GM19351 (cell line): ENCODE measurements at regions not wholly inside any gene's neighbourhood (a gene's known extent, or its start where the extent isn't known, plus 50 kb on each side); places are given as distances from the start of the nearest gene placed in this dataset.
A peak's percentile ranks its signal among the peaks of the same experiment; 100 is the strongest.

Experiments used
- ATAC-seq: cut with Tn5 transposase; IDR thresholded peaks from one replicate; pipeline ENCODE4 v1.9.1; 2021; ENCODE audit warnings: mild to moderate bottlenecking, moderate library complexity; ENCODE audit not compliant: unreplicated experiment

- no peak for ATAC-seq
These were observed 370.4 kb downstream of the MTX2 start for GRCh38 chr2:176639671-176640070.

DNA sequence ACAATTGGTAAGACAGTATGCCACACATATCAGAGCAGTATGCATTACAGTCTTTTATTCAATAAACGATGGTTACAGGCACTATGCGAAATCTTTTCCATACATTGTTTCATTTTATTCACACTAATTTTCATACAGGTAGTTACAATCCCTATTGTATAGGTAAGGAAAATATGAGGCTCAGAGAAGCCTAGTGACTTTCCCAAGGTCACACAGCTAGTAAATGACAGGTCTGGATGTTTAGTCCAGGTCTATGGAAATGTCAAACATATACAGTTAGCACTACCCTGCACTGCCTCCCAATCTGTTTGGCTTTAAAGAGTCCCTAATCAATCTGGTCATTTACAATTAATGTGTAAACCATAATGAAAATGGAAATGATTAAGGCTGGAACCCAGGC, 372.2 kb downstream of the MTX2 start:
- no peak for ATAC-seq

GRCh38 chr2:176642074-176642473, 372.8 kb downstream of the MTX2 start:
- peak; percentile 78 for ATAC-seq

DNA sequence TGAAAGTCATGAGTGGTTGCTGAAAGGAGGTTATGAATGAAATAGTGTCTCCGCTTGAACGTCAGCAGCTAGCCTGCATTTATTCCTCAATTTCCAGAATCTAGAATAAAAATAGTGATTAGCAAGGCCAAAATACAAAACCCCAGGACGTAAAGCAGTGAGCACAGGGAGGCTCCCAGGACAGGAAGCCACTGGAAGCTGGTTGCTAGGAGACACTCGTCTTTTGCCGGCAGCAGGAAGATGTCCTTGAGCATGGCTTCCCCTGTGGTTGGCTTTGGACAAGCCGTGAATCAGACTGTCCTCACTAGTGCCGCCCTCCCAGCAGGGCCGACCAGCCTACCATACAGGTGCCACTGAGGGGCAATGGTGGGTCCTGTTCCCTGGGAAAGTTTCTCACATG, 374.4 kb downstream of the MTX2 start:
- no peak for ATAC-seq

DNA sequence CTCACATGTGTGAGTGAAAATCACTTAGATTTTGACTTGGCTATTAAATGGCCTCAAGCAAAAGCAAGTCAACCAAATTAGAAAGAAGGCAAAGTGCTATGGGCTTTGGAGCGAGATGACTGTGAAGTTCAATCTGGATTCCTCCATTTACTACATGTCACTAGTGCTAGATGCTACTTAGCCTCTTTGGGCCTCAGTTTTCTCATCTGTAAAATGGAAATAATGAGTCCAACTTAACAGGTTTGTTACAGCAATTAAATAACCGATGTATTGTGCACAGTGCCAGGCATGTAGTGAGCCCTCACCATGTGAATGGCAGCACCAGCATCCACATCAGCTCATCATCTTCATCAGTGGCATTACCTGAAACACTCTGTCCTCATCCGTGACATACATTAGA, 376.3 kb downstream of the MTX2 start:
- no peak for ATAC-seq

- no peak for ATAC-seq
These were observed 376.9 kb downstream of the MTX2 start for GRCh38 chr2:176646033-176646615.

DNA sequence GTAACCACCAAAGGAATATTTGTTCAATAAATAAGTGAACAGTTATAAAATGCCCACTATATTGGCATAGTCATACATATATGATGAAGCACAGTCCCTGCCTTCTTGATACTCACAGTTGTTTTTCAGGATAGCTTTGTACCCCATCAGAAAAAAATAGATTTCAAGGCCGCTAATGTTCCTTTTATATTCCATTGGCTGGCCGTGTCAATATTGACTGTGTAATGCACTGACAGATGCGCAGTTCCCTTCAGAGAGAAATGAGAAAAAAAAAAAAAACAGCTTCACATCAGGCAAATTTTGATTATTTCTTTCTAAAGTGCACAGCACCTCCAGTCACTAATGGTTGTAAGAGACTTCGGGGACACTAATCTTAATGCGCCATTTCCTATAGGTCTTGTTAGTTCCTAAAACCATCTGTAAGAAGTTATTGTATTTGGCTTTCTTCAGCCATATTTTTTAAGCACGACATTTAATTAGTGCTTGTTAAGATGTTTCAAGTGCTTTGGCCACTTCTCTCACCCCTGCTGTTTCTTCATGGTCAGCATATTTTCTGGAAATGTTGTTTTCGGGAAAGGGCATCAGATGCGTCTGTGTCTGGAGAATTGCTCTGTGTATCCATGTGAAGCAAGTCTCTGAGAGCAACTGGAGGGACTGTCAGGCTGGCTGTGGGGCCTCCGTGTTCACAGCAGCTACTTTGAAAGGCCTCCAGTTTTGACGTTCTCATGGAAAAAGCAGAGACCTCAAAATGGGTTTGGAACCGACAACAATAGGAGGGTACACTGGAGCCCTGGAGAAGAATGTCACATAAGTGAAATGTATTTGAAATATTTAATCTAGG, 378.3 kb downstream of the MTX2 start:
- ATAC-seq = no peak

DNA sequence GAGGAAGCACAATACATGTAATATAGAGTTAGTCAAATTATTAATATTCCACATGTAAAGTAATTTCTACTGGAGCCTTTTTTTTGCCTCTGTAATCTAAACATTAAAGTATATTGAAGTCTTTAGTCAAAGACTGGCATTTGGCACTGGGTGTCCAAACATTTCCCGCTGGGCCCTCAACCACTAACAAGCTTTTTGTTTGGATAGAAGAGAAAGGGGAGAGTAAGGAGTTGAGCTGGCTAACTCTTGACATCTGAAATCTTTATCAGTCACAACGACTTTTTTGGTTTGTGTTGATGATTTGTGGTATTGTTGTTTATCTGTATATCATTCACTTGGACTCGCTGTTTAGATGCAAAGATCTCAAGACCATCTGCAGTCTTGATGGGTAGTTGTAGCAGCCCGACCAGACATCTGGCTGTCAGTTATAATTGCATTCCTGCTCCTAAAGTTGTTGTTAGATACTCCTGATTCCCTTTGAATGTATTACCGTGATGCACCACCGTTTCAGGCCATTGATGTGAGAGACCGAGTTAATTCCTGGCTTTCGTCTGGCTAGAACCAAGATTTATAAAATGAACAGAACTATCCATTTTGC, 379.6 kb downstream of the MTX2 start:
- no peak for ATAC-seq

- no peak for ATAC-seq
These were observed 381.0 kb downstream of the MTX2 start for GRCh38 chr2:176650104-176650837.

DNA sequence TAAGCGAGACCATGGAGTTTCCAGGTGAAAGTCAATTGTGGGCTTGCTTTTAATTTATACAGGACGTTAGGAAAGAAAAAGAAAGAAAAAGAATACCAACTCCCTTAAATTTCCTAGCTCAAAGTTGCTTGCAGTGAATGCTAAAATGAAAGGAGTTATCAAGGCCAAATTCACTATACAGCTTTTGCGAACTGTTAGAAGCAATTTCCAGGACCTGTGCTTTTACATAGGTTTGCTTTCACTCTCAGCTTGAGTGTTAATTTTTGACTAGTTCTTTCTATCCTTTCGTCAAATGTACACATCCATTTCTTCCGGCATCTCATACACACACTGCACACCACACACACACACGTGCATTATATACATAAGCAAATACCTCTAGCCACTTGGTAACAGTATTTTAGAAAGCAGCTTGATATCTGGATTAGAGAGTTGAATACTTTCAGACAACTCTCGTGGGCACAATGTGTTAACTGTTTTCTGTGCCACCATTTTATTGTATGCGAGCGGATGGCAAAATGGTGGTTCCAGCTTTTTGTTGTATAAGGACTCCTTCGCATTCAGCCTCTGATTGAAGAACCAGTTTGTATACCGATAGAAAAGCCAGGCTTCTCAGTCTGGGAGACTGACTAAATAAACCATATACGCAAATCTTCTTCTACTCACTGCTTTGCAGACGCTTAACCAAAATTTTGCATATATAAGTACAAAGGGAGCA, 381.8 kb downstream of the MTX2 start:
- ATAC-seq = no peak

DNA sequence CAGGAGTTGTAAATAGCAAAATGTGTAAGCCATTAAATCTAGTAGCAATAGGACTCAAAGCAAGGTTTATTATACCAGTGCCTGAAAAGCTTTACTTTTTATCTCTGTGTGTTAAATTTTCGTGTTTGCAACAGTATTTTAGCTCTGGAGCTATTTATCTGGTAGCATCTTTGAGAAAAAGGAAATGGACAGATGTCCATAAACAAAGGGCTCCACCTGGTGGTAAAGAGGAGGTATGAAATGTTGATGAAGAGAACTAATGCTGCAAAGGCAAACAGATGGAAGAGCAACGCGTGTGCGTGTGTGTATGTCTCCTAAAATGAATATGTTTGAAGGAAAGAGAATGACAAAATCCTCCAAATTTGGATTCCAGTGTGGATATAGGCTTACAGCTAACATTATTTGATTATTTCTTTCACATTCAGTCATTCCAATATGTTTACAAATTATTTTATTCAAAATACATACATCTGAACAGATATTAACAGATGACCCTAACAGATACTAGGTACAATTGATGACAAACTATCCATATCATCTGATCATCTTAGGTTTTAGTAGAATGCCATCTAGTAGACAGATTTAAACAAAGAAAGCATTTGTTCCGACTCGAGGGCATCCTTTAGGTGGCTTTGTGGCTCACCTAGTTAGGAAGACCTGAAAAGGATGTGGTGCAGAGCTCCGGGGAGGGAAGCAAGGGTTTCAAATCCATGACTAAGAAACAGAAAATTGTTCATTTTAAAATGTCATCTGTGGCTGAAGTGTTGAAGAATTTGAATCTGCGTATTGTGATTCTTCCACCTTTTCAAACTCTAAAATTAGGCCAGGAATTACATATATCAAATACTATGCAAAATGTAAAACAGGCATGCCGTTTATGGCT, 383.3 kb downstream of the MTX2 start:
- peak; percentile 64 for ATAC-seq

DNA sequence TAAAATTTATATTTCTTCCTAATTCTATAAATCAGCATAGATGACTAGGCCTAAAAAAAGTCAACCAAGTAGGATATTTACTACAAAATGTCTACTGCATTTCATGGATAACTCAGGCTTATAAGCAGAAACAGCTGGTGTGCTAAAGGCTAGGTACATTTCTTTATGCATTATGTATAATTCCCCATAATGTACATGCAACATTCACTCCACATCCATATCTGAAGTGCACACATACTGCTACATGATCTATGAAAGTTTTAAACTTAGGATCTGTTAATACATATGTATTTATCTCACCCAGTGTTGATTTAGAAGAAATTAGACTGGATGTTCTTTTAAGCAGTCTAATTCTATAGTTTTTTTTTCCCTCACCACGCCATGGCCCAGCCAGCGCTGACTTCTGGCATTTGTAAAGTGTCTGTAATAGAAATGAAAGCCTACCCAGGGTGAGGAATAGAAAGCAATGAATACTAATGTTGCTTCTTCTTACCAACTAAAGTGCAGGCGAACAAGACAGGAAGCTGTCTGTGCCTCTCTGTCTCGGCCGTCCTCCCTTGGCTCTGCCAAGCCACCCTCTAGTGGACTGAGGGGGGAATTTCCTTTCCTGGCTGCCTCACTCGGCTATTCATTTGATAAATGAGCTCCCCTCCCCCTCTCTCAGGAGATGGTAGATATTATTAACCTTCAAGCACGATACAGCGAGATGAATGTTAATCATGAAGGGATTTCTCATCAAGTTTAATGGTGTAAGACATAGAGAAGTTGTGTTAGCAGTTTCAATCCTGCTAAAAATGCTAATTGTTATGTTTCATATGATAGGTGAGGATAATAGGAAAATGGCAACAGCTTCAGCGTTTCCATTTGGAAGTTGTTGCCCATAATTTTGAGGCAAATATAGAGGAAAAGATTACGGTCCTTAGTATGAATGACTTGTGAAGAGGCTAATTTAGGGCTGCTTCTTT, 384.5 kb downstream of the MTX2 start:
- ATAC-seq = peak; percentile 86

GRCh38 chr2:176656038-176656775, 387.0 kb downstream of the MTX2 start:
- no peak for ATAC-seq

DNA sequence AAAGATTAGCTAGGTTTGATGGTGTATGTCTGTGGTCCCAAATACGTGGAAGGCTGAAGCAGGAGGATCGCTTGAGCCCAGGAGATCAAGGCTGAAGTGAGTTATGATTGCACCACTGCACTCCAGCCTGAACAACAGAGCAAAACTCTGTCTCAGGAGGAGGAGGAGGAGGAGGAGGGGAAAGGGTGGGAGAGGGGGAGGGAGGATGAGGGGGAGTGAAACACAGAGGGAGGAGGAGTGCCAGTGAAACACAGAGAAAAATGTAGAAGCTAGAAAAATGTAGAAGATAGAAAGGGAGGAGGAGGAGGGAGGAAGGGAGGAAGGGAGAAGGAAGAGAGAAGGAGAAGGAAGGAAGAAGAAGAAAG, 387.5 kb downstream of the MTX2 start:
- ATAC-seq = no peak

DNA sequence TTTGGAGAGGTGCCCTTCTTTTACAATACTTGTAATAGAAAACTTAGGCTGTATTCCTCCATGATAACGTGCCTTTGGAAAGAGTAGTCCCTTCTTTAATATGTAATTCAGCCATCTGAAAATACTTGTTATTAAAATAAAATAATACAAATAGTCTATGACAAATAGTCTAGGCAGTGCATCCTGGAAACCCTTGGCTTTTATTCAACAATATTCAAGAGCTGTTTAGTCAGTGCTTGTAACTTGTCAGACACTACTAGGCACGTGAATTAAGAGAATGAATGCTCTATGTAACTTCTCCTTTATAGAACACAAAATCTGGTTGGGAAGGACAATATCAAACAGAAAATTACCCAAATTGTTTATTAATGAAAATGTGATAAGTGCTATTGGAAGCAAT, 388.2 kb downstream of the MTX2 start:
- ATAC-seq = no peak

- no peak for ATAC-seq
These were observed 389.5 kb downstream of the MTX2 start for GRCh38 chr2:176658708-176659107.

DNA sequence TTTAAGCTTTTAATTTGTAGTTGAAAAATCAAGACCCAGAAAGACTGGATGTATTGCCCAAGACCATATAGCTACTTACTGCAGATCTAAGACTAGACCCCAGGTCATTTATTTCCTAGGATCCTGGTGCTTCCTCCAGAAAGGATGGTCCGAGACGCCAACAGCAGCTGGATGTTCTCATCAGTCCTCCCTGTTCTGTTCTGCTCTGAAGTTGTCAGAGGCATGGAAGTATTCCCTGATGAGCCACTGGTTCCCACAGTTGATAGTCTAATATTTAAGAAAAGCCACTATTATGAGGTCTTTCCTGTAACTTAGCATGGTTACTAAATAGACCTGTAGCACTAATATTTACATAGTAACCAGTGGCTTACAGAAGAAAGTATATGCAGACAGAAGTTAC, 393.5 kb downstream of the MTX2 start:
- no peak for ATAC-seq

DNA sequence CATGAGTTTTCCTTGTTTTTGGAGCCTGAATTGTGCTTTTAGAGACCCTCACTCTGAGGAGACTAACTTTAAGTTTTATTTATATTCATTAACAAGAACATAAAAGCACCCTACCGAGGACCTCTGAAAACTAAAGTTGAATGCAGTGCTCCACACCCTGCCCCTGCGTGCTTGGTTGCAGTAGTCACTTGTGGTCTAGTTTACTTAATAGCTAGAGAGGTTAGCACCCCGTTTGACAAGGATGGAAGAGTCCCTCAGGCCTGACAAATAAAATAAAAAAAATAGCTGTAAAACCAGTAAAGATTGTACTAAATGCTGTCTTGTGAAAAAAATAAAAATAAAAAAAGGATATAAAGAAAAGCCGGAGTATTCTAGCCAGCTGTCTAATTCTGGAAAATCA, 395.2 kb downstream of the MTX2 start:
- ATAC-seq = no peak
